ENCODE measurements at regions not wholly inside any gene's neighbourhood (a gene's known extent, or its start where the extent isn't known, plus 50 kb on each side); places are given as distances from the start of the nearest gene placed in this dataset.

DNA sequence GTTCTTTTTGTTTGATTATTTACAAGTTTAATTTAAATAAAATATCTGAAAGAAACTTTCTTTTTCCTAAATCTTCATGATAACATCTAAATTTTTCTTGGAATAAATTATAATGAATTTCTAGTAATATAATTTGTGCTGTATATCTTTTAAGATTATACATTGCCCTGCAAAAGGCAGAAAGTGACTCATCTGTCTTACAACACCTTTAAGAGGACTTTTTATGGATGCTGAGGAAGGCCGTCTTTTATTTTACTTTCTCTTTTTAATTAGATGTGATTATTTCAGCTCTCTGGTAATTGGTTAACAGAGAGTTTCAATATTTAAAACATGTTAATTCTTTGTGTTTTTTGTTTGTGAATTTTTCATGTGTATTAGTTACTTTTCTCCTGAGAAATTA, 598.4 kb downstream of the RPL10L start:
- Histone ChIP-seq H3K27me3 (no peaks in the 10 kb centered on the region), H4K20me1 (ENCODE audit: insufficient read depth, poor library complexity, severe bottlenecking) (no peaks in the 10 kb centered on the region), H2AFZ (no peak overlapping the region), H3K9me3 (ENCODE audit: low read depth) (no peaks in the 10 kb centered on the region), H3K9me2 (replicated peaks; ENCODE audit: insufficient read depth) (no peaks in the 10 kb centered on the region), H3K4me3 (no peak overlapping the region), H3K36me3 (replicated peaks; ENCODE audit: insufficient read depth, low read depth) (no peaks in the 10 kb centered on the region), H3K27ac (no peak overlapping the region), H3K4me1 (ENCODE audit: insufficient read depth) (no peaks in the 10 kb centered on the region), H3K4me2 (no peak overlapping the region), H3K79me2 (no peaks in the 10 kb centered on the region)
- 66% methylated on average over 1 of the region's 1 CpG for WGBS (ENCODE audit: low lambda C conversion rate, missing lambda C conversion rate)
- TF ChIP-seq, protein P1, sequence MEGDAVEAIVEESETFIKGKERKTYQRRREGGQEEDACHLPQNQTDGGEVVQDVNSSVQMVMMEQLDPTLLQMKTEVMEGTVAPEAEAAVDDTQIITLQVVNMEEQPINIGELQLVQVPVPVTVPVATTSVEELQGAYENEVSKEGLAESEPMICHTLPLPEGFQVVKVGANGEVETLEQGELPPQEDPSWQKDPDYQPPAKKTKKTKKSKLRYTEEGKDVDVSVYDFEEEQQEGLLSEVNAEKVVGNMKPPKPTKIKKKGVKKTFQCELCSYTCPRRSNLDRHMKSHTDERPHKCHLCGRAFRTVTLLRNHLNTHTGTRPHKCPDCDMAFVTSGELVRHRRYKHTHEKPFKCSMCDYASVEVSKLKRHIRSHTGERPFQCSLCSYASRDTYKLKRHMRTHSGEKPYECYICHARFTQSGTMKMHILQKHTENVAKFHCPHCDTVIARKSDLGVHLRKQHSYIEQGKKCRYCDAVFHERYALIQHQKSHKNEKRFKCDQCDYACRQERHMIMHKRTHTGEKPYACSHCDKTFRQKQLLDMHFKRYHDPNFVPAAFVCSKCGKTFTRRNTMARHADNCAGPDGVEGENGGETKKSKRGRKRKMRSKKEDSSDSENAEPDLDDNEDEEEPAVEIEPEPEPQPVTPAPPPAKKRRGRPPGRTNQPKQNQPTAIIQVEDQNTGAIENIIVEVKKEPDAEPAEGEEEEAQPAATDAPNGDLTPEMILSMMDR (IDR thresholded peaks at IDR 0.05; ENCODE audit: poor library complexity), result no peak
- TF ChIP-seq EZH2 (IDR thresholded peaks at IDR 0.05; ENCODE audit: borderline replicate concordance) (no peak), EZH2phosphoT487 (IDR thresholded peaks at IDR 0.05; ENCODE audit: low read depth, severe bottlenecking, unreplicated experiment) (no peak)
- no peak for DNase-seq (ENCODE audit: low spot score)

DNA sequence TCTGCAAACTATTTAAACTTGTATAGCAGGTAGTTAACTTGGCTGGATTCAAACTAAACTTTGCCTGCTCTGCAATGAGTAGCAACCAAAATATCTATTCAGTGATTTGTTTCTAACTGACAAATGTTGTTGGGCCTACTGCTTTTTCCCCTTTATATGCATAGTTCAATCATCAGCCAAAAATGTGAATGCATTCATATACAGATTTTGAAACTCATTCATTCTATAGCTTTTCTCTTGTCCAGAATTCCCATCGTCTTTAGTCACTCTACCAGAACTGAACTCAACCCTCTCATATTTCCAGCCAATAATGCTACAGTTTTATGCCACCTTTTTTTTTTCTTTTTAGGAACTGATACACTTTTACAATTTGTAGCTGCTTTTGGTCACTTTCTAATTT, 599.8 kb downstream of the RPL10L start:
- no peaks in the 10 kb centered on the region for H3K79me2 ChIP-seq
- H3K36me3 ChIP-seq (replicated peaks; ENCODE audit: insufficient read depth, low read depth), result no peaks in the 10 kb centered on the region
- H2AFZ ChIP-seq, result no peak overlapping the region
- no peaks in the 10 kb centered on the region for H4K20me1 ChIP-seq (ENCODE audit: insufficient read depth, poor library complexity, severe bottlenecking)
- 77% methylated on average over 1 of the region's 1 CpG for WGBS (ENCODE audit: low lambda C conversion rate, missing lambda C conversion rate)
- H3K9me3 ChIP-seq (ENCODE audit: low read depth), result no peaks in the 10 kb centered on the region
- TF ChIP-seq EZH2phosphoT487 (IDR thresholded peaks at IDR 0.05; ENCODE audit: low read depth, severe bottlenecking, unreplicated experiment) (no peak), EZH2 (IDR thresholded peaks at IDR 0.05; ENCODE audit: borderline replicate concordance) (no peak)
- TF ChIP-seq, protein P1 (IDR thresholded peaks at IDR 0.05; ENCODE audit: poor library complexity), result no peak
- no peak overlapping the region for H3K27ac ChIP-seq
- no peaks in the 10 kb centered on the region for H3K27me3 ChIP-seq
- H3K9me2 ChIP-seq (replicated peaks; ENCODE audit: insufficient read depth), result no peaks in the 10 kb centered on the region
- no peaks in the 10 kb centered on the region for H3K4me1 ChIP-seq (ENCODE audit: insufficient read depth)
- DNase-seq (ENCODE audit: low spot score), result no peak
- no peak overlapping the region for H3K4me2 ChIP-seq
- no peak overlapping the region for H3K4me3 ChIP-seq

DNA sequence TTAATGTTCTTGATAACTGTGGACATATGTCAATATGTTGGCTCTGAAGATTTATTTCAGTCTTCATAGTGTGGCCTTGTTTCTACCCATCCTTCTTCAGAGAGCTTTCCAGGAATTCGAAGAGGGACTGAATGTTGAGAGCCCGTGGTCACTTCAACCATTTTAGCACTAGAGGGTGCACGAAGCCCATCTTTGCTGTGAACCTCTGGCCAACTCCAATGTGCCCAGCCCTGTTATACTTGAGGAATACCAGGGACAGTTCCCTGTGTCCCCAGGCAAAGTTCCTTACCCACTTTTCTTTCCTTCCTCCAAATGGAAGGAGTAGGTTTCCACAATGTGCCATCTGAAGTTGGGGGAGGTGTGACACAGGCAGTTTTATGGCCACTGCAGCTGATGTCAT, 603.5 kb downstream of the RPL10L start:
- no peak overlapping the region for H3K27ac ChIP-seq
- TF ChIP-seq, protein P1 (IDR thresholded peaks at IDR 0.05; ENCODE audit: poor library complexity), result peak; percentile 47
- no peak for TF ChIP-seq EZH2 (IDR thresholded peaks at IDR 0.05; ENCODE audit: borderline replicate concordance)
- no peak for TF ChIP-seq EZH2phosphoT487 (IDR thresholded peaks at IDR 0.05; ENCODE audit: low read depth, severe bottlenecking, unreplicated experiment)
- no peaks in the 10 kb centered on the region for H3K79me2 ChIP-seq
- H3K9me2 ChIP-seq (replicated peaks; ENCODE audit: insufficient read depth), result no peaks in the 10 kb centered on the region
- no peak overlapping the region for H3K4me3 ChIP-seq
- H3K27me3 ChIP-seq, result no peaks in the 10 kb centered on the region
- H3K4me1 ChIP-seq (ENCODE audit: insufficient read depth), result no peaks in the 10 kb centered on the region
- no peaks in the 10 kb centered on the region for H3K9me3 ChIP-seq (ENCODE audit: low read depth)
- peak; percentile 40 for DNase-seq (ENCODE audit: low spot score)
- no peaks in the 10 kb centered on the region for H3K36me3 ChIP-seq (replicated peaks; ENCODE audit: insufficient read depth, low read depth)
- H4K20me1 ChIP-seq (ENCODE audit: insufficient read depth, poor library complexity, severe bottlenecking), result no peaks in the 10 kb centered on the region
- WGBS (ENCODE audit: low lambda C conversion rate, missing lambda C conversion rate), result 19% methylated on average over 3 of the region's 3 CpGs
- no peak overlapping the region for H3K4me2 ChIP-seq
- H2AFZ ChIP-seq, result no peak overlapping the region

DNA sequence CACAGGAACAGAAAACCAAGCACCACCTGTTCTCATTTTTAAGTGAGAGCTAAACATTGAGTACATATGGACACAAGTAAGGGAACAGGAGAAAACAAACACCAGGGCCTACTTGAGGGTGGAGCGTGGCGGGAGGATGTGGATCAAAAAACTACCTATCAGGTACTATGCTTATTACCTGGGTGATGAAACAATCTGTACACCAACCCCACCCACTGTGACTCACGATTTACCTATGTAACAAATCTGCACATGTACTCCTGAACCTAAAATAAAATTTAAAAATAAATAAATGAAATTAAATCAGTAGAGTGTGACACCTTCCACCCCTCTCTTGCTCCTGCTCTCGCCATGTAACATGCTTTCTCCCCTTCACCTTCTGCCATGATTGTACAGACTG, 615.5 kb downstream of the RPL10L start:
- TF ChIP-seq, protein P1 (IDR thresholded peaks at IDR 0.05; ENCODE audit: poor library complexity), result no peak
- TF ChIP-seq EZH2phosphoT487 (IDR thresholded peaks at IDR 0.05; ENCODE audit: low read depth, severe bottlenecking, unreplicated experiment), result no peak
- TF ChIP-seq EZH2 (IDR thresholded peaks at IDR 0.05; ENCODE audit: borderline replicate concordance), result no peak
- H3K9me3 ChIP-seq (ENCODE audit: low read depth), result no peaks in the 10 kb centered on the region
- H3K4me3 ChIP-seq, result no peak overlapping the region
- no peak for DNase-seq (ENCODE audit: low spot score)
- no peaks in the 10 kb centered on the region for H3K36me3 ChIP-seq (replicated peaks; ENCODE audit: insufficient read depth, low read depth)
- no peaks in the 10 kb centered on the region for H4K20me1 ChIP-seq (ENCODE audit: insufficient read depth, poor library complexity, severe bottlenecking)
- H3K4me1 ChIP-seq (ENCODE audit: insufficient read depth), result no peaks in the 10 kb centered on the region
- H3K27ac ChIP-seq, result no peak overlapping the region
- no peaks in the 10 kb centered on the region for H3K79me2 ChIP-seq
- H3K9me2 ChIP-seq (replicated peaks; ENCODE audit: insufficient read depth), result no peaks in the 10 kb centered on the region
- 84% methylated on average over 4 of the region's 4 CpGs for WGBS (ENCODE audit: low lambda C conversion rate, missing lambda C conversion rate)
- no peaks in the 10 kb centered on the region for H3K27me3 ChIP-seq
- H2AFZ ChIP-seq, result no peak overlapping the region
- no peak overlapping the region for H3K4me2 ChIP-seq
